Colonic mucosa (tissue), 4 donors: ENCODE measurements at regions not wholly inside any gene's neighbourhood (a gene's known extent, or its start where the extent isn't known, plus 50 kb on each side); places are given as distances from the start of the nearest gene placed in this dataset.

Experiments used
- DNase-seq: peaks from one replicate; pipeline ENCODE4 v3.0.0-alpha.2; 2020
- H3K27ac ChIP-seq: fragments of 200-600 bp; one replicate; pipeline ENCODE4 v1.8.0; 2021
- H3K27me3 ChIP-seq: fragments of 200-600 bp; one replicate; pipeline ENCODE4 v1.8.0; 2021
- H3K36me3 ChIP-seq: fragments of 200-600 bp; one replicate; pipeline ENCODE4 v1.8.0; 2021
- H3K4me1 ChIP-seq: fragments of 200-600 bp; one replicate; pipeline ENCODE4 v1.8.0; 2021; ENCODE audit warnings: mild to moderate bottlenecking
- H3K4me3 ChIP-seq: fragments of 200-600 bp; one replicate; pipeline ENCODE4 v1.8.0; 2021
- H3K9ac ChIP-seq, 2 donors: one replicate each; pipeline ENCODE4 v1.7.0; 2013; ENCODE audit warnings: control low read depth in 2 of 2, low read depth in 2 of 2, low read length in 2 of 2
- H3K9me3 ChIP-seq: fragments of 200-600 bp; one replicate; pipeline ENCODE4 v1.8.0; 2021
- CTCF ChIP-seq: fragments of 200-600 bp; IDR thresholded peaks from one replicate; pipeline ENCODE4 v1.8.0; 2022; ENCODE audit warnings: antibody characterized with exemption, mild to moderate bottlenecking
- intact Hi-C: fragments of 100-400 bp; cut with DNase I; formaldehyde crosslinking; loops from one replicate; pipeline ENCODE4 v1.14.1; 2022
- donor health status: healthy.
- donor health status: DM: no; HTN: no; CAD: no.
- donor health status: DM: no; HTN: no; CAD: no.

- Histone ChIP-seq H3K4me1 (peaks cover 5% of the 10 kb centered on the region), H3K36me3 (no peaks in the 10 kb centered on the region), H3K9me3 (no peaks in the 10 kb centered on the region), H3K27me3 (no peaks in the 10 kb centered on the region), H3K27ac (no peak overlapping the region), H3K4me3 (no peak overlapping the region), H3K9ac (no peak overlapping the region)
- no peak for DNase-seq
- intact Hi-C loops: loop anchor here (5.0 kb wide), 1 partner anchor 122 kb away; no protein-coding TSS in a partner anchor
- no peak for TF ChIP-seq CTCF
Observed at GRCh38 chr9:89554307-89555035, 50.3 kb upstream of the GADD45G start.

- intact Hi-C loops: loop anchor here (5.0 kb wide), 1 partner anchor 121 kb away; no protein-coding TSS in a partner anchor
- no peaks in the 10 kb centered on the region for H3K27me3 ChIP-seq
- no peak overlapping the region for H3K27ac ChIP-seq
- H3K9ac ChIP-seq: no peak overlapping the region
- no peak for TF ChIP-seq CTCF
- no peaks in the 10 kb centered on the region for H3K36me3 ChIP-seq
- no peaks in the 10 kb centered on the region for H3K9me3 ChIP-seq
- no peak overlapping the region for H3K4me3 ChIP-seq
- no peak for DNase-seq
- H3K4me1 ChIP-seq: peaks cover 5% of the 10 kb centered on the region
Observed at GRCh38 chr9:89553451-89554010, 51.3 kb upstream of the GADD45G start.

GRCh38 chr9:89550346-89550927 lies 52.5 kb upstream of the SEMA4D start:
- Histone ChIP-seq H3K27ac (no peak overlapping the region), H3K9ac (no peak overlapping the region), H3K4me1 (no peaks in the 10 kb centered on the region), H3K36me3 (no peaks in the 10 kb centered on the region), H3K27me3 (no peaks in the 10 kb centered on the region), H3K9me3 (no peaks in the 10 kb centered on the region), H3K4me3 (no peak overlapping the region)
- DNase-seq: no peak
- intact Hi-C loops: loop anchor here (5.0 kb wide), 1 partner anchor 118 kb away; no protein-coding TSS in a partner anchor
- TF ChIP-seq CTCF: no peak

GRCh38 chr9:89549031-89549644 lies 51.2 kb upstream of the SEMA4D start:
- intact Hi-C loops: loop anchor here (5.0 kb wide), 1 partner anchor 227 kb away; no protein-coding TSS in a partner anchor
- Histone ChIP-seq H3K27ac (no peak overlapping the region), H3K9ac (no peak overlapping the region)

More at GRCh38 chr9:89549031-89549644, 51.2 kb upstream of the SEMA4D start:
- Histone ChIP-seq H3K27me3 (no peaks in the 10 kb centered on the region), H3K4me1 (no peaks in the 10 kb centered on the region), H3K9me3 (no peaks in the 10 kb centered on the region), H3K36me3 (no peaks in the 10 kb centered on the region), H3K4me3 (no peak overlapping the region)
- DNase-seq: peak; percentile 86
- TF ChIP-seq CTCF: peak; percentile 94
